Activated naive CD4-positive, alpha-beta T cell treated with anti-CD3 and anti-CD28 coated beads, Interleukin-2, amount 50 U/mL, for 72 hours (primary cell): ENCODE measurements at regions not wholly inside any gene's neighbourhood (a gene's known extent, or its start where the extent isn't known, plus 50 kb on each side); places are given as distances from the start of the nearest gene placed in this dataset.

Experiments
- ATAC-seq, 2 donors: fragments of 150-1000 bp; cut with Tn5 transposase; 2 replicates each; pipeline ENCODE4 v1.10.0; 2021; ENCODE audit warnings: mild to moderate bottlenecking in 2 of 2, moderate library complexity in 2 of 2
- DNase-seq, 2 donors: peaks; one replicate each; pipeline ENCODE4 v3.0.0; 2021 to 2022; ENCODE audit warnings: low spot score in 2 of 2
- H3K27ac Mint-ChIP-seq, 2 donors: one replicate each; pipeline ENCODE4 v1.8.0; 2022; ENCODE audit warnings: mild to moderate bottlenecking in 2 of 2, mixed read lengths in 2 of 2
- H3K36me3 Mint-ChIP-seq, 2 donors: one replicate each; pipeline ENCODE4 v1.8.0; 2022; ENCODE audit warnings: mixed read lengths in 2 of 2
- H3K9me3 Mint-ChIP-seq, 2 donors: one replicate each; pipeline ENCODE4 v1.8.0; 2022; ENCODE audit warnings: mixed read lengths in 2 of 2

DNA sequence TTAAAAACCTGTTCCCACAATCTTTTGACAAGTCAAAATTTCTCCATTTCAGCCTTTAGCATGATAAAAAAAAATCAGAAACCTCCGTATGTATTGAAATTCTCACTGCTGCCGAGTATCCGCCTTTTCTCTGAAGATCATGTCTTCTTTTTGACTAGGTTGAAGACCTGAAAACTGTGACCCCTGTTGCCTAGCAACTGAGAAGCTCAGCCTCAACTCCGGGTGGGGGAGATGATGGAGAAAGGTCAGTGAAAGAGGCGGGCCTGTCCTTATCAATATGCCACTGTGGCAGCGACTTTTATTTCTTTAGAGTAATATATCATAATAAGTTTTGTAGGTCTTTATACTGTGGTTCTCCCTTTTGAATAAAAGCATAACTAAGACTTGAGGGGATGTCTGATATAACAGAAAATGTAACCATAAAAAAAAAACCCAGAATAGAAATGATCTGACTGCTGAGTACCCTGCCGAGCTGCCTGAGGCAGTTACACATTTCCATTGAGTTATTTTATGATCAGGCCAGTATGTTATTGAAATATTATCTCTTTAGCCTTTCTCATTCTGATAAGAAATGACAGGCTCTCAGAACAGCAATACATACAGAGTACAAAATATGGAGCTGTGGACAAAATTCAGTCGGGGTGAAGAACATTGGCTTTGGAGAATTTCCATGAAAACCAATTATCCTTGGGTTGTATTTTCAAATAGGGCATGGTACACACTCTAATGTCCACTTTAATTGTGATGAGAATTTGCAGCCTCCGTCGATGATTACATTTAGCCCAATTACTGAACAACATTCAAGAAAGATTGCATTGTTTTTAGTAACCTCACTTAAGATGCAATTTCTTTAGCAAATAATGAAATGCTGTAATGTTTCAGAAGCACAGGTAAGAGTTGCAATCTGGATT, 136.7 kb upstream of the EEF1E1 start:
- Mint-ChIP-seq H3K9me3 (no peaks in the 10 kb centered on the region), H3K36me3 (no peaks in the 10 kb centered on the region), H3K27ac (no peak overlapping the region)
- DNase-seq (no peak), ATAC-seq (no peak)

DNA sequence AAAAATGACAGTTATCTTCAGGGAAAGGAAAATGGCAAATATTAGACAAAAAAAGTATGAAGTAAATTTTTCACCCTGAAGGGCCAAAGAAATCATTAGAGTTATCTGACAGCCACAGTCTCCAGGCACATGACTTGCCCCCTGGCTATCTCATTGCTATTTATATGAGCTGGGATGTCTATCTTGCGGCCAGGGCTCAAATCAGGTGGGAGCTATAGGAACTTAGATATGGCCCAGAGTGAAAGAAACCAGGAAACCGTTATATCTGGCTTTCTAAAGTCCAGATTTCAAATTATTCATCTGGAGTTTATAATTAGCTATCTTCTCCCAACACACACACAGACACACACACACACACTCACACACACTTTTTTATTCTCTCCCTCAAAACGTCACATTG, 135.3 kb upstream of the EEF1E1 start:
- Mint-ChIP-seq H3K36me3 (no peaks in the 10 kb centered on the region), H3K9me3 (no peaks in the 10 kb centered on the region), H3K27ac (no peak overlapping the region)
- ATAC-seq = no peak
- DNase-seq = no peak

DNA sequence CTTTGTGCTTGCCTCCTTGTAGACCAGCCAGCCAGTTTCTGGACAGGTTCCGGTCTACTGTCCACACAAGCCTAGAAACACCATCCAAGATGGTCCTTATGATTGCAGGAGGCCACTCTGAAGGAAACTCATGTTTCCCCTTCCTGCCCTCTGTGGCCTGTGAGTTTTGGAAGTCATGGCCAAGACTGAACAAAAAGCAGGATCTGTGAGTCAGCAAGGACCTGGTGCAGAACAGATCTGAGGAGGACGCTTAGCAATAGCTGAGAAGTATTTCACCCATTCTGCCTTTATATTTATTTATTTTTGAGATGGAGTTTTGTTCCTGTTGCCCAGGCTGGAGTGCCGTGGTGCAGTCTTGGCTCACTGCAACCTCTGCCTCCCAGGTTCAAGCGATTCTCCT, 134.6 kb upstream of the EEF1E1 start:
- H3K27ac Mint-ChIP-seq = no peak overlapping the region
- no peaks in the 10 kb centered on the region for H3K36me3 Mint-ChIP-seq
- no peaks in the 10 kb centered on the region for H3K9me3 Mint-ChIP-seq
- ATAC-seq (no peak), DNase-seq (no peak)

DNA sequence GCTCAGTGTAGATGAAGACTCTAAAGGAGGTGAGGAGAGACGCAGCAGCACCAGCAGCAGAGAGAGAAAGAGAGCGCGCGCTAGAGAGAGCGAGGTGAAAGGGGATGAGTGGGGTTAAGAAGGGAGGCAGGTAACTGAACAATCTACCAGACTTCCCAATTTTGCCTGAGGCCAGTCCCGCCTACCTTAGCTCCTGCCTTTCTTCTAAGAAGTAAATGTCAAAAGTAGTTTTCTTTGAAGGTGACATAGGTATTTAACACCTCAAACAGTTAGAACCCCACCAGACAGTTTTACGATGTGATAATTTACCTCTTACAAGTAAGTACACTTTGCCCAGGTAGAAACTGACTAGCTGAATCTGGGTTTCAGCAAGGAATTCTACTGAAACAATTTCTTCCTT, 132.0 kb upstream of the EEF1E1 start:
- Mint-ChIP-seq H3K9me3 (no peaks in the 10 kb centered on the region), H3K27ac (no peak overlapping the region), H3K36me3 (no peaks in the 10 kb centered on the region)
- ATAC-seq (no peak), DNase-seq (no peak)

DNA sequence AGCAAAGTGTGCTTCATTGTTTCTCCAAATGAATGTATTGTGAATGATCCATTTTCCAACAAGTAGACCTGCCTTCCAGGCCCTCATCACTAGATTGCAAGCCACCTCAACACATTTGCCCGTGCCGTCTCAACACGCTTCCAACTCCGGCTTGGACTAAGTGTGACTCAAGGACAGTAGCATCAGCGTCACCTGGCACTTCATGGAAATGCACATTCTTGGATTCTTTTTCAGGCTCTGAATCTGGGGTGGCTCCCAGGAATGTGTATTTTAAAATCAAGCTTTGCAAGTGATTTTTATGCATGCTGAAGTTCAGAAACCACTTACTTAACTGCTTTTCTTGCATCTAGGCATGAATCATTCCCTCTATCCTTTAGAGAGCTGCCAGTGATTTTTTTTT, 129.6 kb upstream of the EEF1E1 start:
- Mint-ChIP-seq H3K27ac (no peak overlapping the region), H3K36me3 (no peaks in the 10 kb centered on the region), H3K9me3 (no peaks in the 10 kb centered on the region)
- no peak for ATAC-seq
- DNase-seq = no peak

DNA sequence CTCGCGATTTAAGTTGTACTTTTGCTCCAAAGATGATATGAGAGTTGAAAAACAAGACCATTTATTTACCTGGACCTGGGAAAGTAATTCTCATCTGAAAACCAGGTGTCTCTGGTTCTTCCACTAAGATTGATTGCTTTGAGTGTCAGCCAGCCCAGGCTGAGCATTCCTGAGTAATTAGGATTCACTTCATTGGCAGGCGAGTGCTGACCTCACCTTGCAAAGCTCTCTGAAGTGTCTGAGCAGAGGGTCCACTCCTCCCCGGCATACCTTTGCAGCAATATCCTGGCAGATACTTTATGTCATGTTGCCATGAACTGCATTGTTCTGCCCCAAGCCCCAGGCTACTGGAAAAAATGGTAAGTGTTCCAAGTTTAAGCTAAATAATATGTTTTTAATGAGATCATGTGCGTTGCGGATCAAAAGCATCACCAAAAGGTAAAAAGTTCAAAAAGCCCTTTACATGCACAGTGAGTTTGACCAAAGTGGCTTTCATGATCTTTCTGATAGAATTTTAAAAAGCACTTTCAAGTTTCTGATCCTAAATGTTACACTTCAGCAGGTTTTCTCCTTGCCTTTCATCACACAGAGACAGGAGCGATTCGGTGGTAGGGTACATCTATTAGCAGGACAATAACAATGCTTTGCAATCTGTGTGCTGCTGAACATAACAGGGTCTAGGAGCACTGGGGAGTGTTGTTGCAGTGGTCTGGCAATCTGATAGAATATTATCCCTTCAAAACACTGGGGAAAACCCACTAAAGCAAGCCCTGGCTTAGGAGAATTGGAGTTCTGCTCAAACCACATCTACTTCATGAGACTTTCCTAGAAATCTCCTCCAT, 127.8 kb upstream of the EEF1E1 start:
- no peaks in the 10 kb centered on the region for H3K9me3 Mint-ChIP-seq

DNA sequence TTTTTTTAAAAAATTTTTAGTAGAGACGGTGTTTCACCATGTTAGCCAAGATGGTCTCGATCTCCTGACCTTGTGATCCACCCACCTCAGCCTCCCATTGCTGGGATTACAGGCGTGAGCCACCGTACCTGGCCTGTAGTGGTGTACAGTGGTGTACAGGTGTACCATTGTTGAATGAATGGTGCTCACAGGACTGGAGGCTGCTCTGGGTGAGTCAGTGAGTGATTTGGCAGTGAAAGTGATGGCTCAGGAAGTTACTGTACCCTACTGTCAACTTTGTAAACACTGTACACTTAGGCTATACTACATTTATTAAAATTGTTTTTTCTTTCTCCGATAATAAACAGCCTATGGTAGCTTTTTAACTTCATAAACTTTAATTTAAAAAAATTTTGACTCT, 122.8 kb upstream of the EEF1E1 start:
- ATAC-seq = no peak
- no peak overlapping the region for H3K27ac Mint-ChIP-seq

More for the DNA sequence above, 127.8 kb upstream of the EEF1E1 start:
- H3K27ac Mint-ChIP-seq = no peak overlapping the region
- H3K36me3 Mint-ChIP-seq = no peaks in the 10 kb centered on the region
- ATAC-seq (no peak), DNase-seq (no peak)

DNA sequence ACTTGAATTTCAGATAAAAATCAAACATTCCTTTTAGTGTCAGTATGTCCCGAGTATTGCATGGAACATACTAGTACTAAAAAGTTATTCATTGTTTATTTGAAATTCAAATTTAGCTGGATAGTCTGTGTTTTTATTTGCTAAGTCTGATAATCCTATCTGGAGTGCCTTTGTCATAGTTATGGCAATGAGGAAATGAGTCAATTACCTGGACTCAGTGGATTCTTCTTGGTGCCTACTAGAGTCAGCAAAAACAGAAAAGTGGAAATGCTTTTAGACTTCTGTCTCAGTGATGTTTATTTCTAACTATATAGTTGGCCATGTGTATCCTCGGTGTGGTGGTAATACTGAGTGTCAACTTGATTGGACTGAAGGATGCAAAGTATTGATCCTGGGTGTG, 121.3 kb upstream of the EEF1E1 start:
- no peak overlapping the region for H3K27ac Mint-ChIP-seq
- H3K36me3 Mint-ChIP-seq = no peaks in the 10 kb centered on the region
- ATAC-seq (no peak), DNase-seq (no peak)
- H3K9me3 Mint-ChIP-seq = no peaks in the 10 kb centered on the region

More for the DNA sequence above, 122.8 kb upstream of the EEF1E1 start:
- Mint-ChIP-seq H3K36me3 (no peaks in the 10 kb centered on the region), H3K9me3 (no peaks in the 10 kb centered on the region)
- no peak for DNase-seq

DNA sequence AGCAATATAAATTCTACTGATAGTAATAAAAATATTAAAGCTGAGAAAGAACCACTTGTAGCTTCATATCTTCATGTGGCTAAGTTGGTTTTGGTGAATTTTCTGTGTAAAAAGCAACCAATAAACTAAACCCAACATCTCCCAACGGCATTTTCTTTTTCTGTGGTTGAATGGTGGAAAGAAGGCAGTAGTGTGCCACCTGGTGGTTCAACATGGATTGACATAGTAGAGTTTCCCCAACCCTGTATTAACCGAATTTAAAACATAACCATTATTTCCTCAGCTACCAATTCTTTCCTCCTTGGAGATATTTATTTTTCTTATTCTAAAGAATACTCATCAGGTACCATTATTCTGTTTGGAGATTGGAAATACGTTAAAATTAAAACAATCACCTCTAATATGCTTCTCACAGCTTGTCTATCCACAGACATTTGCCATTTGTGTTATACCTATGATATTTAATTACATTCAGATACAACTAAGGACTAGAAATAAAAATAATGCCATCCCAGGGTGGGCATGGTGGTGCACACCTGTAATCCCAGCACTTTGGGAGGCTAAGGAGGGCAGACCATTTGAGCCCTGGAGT, 117.1 kb upstream of the EEF1E1 start:
- ATAC-seq = peak; percentile 44 to 53
- H3K36me3 Mint-ChIP-seq = no peaks in the 10 kb centered on the region
- H3K27ac Mint-ChIP-seq = no peak overlapping the region
- H3K9me3 Mint-ChIP-seq = no peaks in the 10 kb centered on the region
- peak in 1 of 2 donors; percentile 45 for DNase-seq

DNA sequence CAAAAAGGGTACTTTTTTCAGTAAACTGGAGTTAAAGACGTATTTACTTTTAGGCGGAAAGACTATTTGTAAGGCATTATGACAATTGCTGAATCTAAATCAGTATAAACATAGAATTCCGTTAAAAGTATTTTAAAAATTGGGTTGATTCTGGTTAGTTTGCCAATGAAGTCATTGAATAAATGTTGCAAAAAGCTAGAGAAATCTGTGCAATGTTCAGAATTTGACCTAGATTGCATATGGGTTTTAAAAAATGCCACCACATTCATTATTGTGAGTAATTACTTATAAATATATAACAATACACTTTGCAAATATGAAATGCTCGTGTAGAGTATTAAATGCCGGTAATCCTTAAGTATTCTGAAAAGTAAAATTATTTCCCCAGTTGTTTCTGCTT, 116.5 kb upstream of the EEF1E1 start:
- Mint-ChIP-seq H3K27ac (no peak overlapping the region), H3K36me3 (no peaks in the 10 kb centered on the region), H3K9me3 (no peaks in the 10 kb centered on the region)
- ATAC-seq = no peak
- no peak for DNase-seq

DNA sequence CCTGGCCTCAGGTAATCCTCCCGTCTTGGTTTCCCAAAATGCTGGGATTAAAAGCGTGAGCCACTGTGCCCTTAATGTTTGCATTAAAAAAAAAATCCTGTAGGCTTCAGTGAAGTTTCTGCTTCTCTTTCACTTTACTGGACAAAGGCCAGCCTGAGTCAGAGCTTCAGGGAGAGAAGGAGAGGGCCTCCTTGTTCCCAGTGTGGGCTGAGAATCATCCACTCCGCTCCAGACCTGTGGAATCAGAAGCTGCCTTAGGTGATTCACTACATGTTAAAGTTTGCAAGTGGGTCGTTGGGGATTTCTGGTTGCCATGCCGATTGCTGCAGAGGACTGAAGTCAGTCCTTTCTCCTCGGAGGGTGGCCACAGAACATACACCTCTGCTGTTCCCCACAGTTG, 113.3 kb upstream of the EEF1E1 start:
- ATAC-seq = no peak

DNA sequence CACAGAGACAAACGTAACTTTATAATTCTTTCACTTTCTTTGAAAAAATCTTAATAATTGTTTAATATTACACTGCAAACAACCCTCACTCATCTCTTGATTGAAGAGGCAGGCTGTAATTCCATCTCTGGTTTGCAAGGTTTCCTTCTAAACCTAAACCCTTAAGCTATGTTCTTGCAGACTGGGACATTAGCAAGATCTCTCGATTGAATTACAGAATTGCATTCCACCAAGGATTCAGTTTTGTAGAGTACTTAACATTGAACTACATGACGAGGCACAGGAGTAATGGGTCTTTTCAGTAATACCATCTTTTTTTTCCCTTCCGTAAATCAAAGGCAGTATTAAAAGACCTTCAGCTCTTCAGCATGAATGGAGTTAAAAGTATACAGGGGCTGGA, 111.6 kb upstream of the EEF1E1 start:
- DNase-seq = no peak
- ATAC-seq = no peak
- H3K36me3 Mint-ChIP-seq = no peaks in the 10 kb centered on the region
- no peak overlapping the region for H3K27ac Mint-ChIP-seq
- no peaks in the 10 kb centered on the region for H3K9me3 Mint-ChIP-seq

More for the DNA sequence above, 113.3 kb upstream of the EEF1E1 start:
- no peak overlapping the region for H3K27ac Mint-ChIP-seq
- H3K36me3 Mint-ChIP-seq = no peaks in the 10 kb centered on the region
- DNase-seq = no peak
- no peaks in the 10 kb centered on the region for H3K9me3 Mint-ChIP-seq

DNA sequence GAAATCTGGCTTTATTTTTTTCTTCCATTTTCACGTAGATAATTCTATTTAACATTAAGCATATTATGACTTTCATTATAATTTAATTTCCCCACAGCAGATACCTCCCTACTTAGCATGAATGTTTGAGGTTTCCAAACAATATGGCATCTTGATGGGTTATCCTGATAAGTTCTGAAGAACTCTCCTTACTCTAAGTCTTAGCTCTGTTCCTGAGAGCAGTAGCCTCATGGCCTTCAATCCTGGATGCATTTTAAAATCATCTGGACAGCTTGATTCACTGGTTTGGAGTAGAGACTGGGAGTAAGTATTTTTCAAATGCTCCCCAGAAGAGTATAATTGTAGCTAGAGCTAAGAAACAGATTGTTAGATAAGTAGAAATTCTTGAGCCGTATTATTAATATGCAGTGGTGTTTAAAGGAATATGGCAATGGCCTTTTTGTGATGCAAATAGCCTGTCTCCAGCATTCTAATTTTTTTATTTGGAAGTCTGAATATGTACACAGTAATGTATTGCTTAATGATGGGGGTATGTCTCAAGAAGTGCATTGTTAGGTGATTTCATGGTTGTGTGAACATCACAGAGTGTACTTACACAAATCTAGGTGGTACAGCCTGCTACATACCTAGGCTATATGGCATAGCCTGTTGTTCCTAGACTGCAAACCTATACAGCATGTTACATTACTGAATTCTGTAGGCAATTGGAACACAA, 110.5 kb upstream of the EEF1E1 start:
- DNase-seq = no peak

DNA sequence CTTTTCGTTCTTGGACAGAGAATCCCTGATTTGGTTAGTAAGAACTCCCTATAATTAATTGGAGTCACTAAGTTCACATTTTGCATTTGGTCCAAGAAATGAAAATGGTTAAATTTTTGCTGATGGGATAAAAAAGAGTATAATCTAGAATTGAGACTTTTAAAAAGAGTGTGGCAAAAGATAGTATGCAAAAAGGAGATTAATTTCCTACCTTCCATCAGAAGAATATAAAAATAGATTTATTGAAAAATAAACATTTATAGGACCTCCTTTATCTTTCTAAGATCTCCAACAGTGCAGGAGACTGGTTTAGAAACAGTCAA, 105.5 kb upstream of the EEF1E1 start:
- DNase-seq (no peak), ATAC-seq (no peak)
- Mint-ChIP-seq H3K36me3 (no peaks in the 10 kb centered on the region), H3K9me3 (no peaks in the 10 kb centered on the region), H3K27ac (no peak overlapping the region)

More for the DNA sequence above, 110.5 kb upstream of the EEF1E1 start:
- no peaks in the 10 kb centered on the region for H3K36me3 Mint-ChIP-seq
- H3K9me3 Mint-ChIP-seq = no peaks in the 10 kb centered on the region
- ATAC-seq = no peak
- H3K27ac Mint-ChIP-seq = no peak overlapping the region

DNA sequence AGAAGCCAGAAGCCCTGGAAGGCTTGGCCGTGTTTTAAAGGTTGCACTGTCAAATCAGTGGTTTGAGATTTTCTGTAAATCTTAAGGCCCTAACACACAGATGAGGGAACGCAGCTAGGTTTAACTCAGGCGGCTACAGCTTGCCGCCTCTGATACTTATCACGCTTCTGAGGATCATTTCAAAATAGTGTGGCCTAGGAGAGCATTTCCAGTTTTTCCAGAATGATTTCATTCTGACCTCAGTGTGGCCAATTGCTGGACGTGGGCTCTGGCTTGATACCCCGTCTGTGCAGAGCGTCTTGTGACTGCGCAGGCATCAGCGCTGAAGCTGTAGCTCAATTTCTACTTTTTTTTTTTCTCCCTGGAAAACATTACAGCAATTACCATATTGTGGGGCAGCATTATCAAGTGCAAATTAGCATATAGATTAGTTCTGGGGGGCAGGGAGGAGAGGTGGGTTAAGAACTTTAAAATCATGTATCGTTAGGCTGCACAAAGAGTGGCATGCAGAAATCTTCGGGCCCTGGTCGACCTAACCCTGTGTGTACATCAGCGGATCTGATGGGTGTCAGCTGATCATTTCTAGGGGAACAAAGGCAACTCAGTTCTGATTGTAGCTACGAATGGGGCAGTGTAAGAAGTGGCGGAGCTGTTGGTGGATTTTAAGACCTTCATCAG, 105.0 kb upstream of the EEF1E1 start:
- no peaks in the 10 kb centered on the region for H3K36me3 Mint-ChIP-seq
- DNase-seq (no peak), ATAC-seq (no peak)
- no peak overlapping the region for H3K27ac Mint-ChIP-seq
- no peaks in the 10 kb centered on the region for H3K9me3 Mint-ChIP-seq

DNA sequence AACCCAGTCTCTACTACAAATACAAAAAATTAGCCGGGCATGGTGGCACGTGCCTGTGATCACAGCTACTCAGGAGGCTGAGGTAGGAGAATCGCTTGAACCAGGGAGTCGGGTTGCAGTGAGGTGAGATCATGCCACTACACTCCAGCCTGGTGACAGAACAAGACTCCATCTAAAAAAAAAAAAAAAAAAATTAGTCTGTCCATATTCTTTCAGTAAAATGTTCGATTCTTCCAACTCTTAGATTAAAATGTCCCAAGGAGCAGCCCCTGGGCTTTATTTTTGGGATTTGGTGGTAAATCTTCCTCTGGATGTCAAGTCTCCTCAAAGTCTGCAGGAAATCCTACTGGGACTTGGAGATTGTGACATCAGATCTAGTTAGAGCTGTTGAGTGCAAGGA, 101.0 kb upstream of the EEF1E1 start:
- DNase-seq (no peak), ATAC-seq (no peak)
- H3K36me3 Mint-ChIP-seq = no peaks in the 10 kb centered on the region
- H3K9me3 Mint-ChIP-seq = no peaks in the 10 kb centered on the region
- no peak overlapping the region for H3K27ac Mint-ChIP-seq
